WTC11 (cell line): ENCODE measurements at regions not wholly inside any gene's neighbourhood (a gene's known extent, or its start where the extent isn't known, plus 50 kb on each side); places are given as distances from the start of the nearest gene placed in this dataset.
"Not testable (repeated sequence)": the region's sequence is repeated elsewhere in the genome, so short reads cannot be mapped to it uniquely, and the experiment has no call there.

Experiments used
- ATAC-seq: fragments of 200-7000 bp; cut with Tn5 transposase; 2 replicates; pipeline ENCODE4 v1.10.0; 2021; ENCODE audit warnings: mild to moderate bottlenecking, moderate library complexity
- CTCF ChIA-PET: fragments of 300-600 bp; sonication (Branson Sonifier 250); formaldehyde crosslinking; loops from one replicate; lab custom pipeline; 2021; ENCODE audit warnings: antibody characterized with exemption; lab: Charles Lee
- POLR2A ChIA-PET: fragments of 350-600 bp; sonication (Branson Sonifier 250); formaldehyde crosslinking; loops from one replicate; lab custom pipeline; 2021; ENCODE audit warnings: antibody characterized with exemption; lab: Charles Lee
- DNase-seq: peaks from one replicate; pipeline ENCODE4 v3.0.0; 2021; ENCODE audit warnings: low spot score
- H3K27ac Mint-ChIP-seq: 2 replicates; pipeline ENCODE4 v1.8.0; 2021; ENCODE audit warnings: mixed read lengths
- H3K27me3 Mint-ChIP-seq: 2 replicates; pipeline ENCODE4 v1.8.0; 2021; ENCODE audit warnings: low read depth, mild to moderate bottlenecking, moderate library complexity, mixed read lengths
- H3K36me3 Mint-ChIP-seq: 2 replicates; pipeline ENCODE4 v1.8.0; 2021; ENCODE audit warnings: mixed read lengths
- H3K4me1 Mint-ChIP-seq: 2 replicates; pipeline ENCODE4 v1.8.0; 2022; ENCODE audit warnings: mixed read lengths
- H3K4me3 Mint-ChIP-seq: 2 replicates; pipeline ENCODE4 v1.8.0; 2021; ENCODE audit warnings: mild to moderate bottlenecking, moderate library complexity, mixed read lengths
- H3K9me3 Mint-ChIP-seq: 2 replicates; pipeline ENCODE4 v1.8.0; 2021; ENCODE audit warnings: mixed read lengths
- ATF1 ChIP-seq: sonication (generic); formaldehyde crosslinking; IDR thresholded peaks from 2 replicates; pipeline ENCODE4 v1.8.1; 2023; ENCODE audit warnings: mild to moderate bottlenecking, moderate library complexity, missing genetic modification reagents
- EMX1 ChIP-seq: fragments of 250-450 bp; sonication (Bioruptor Pico); IDR thresholded peaks from 2 replicates; pipeline ENCODE4 v1.8.0; 2021; ENCODE audit warnings: mild to moderate bottlenecking
- HMGA2 ChIP-seq: fragments of 250-450 bp; sonication (Bioruptor Pico); IDR thresholded peaks from 2 replicates; pipeline ENCODE4 v1.4.0; 2021; ENCODE audit warnings: mild to moderate bottlenecking, moderate library complexity
- JUN ChIP-seq: sonication (generic); formaldehyde crosslinking; IDR thresholded peaks from 2 replicates; pipeline ENCODE4 v1.8.0; 2023; ENCODE audit warnings: mild to moderate bottlenecking, missing genetic modification reagents
- KAT7 ChIP-seq: sonication (generic); formaldehyde crosslinking; IDR thresholded peaks from 2 replicates; pipeline ENCODE4 v1.8.1; 2023; ENCODE audit warnings: missing genetic modification reagents, mild to moderate bottlenecking, borderline replicate concordance
- MLX ChIP-seq: sonication (generic); formaldehyde crosslinking; IDR thresholded peaks from 2 replicates; pipeline ENCODE4 v1.8.1; 2023; ENCODE audit warnings: mild to moderate bottlenecking, missing genetic modification reagents, moderate library complexity
- MYBL2 ChIP-seq: sonication (generic); formaldehyde crosslinking; IDR thresholded peaks from 2 replicates; pipeline ENCODE4 v1.8.1; 2023; ENCODE audit warnings: mild to moderate bottlenecking, moderate library complexity, missing genetic modification reagents
- NFATC4 ChIP-seq: fragments of 250-450 bp; sonication (Bioruptor Pico); IDR thresholded peaks from 2 replicates; pipeline ENCODE4 v1.9.0; 2021; ENCODE audit warnings: mild to moderate bottlenecking
- NFYB ChIP-seq: sonication (generic); formaldehyde crosslinking; conservative IDR thresholded peaks from 2 replicates; pipeline ENCODE4 v1.8.0; 2022; ENCODE audit warnings: low read depth, missing genetic modification reagents
- NR1H2 ChIP-seq: sonication (generic); formaldehyde crosslinking; IDR thresholded peaks from 2 replicates; pipeline ENCODE4 v1.9.0; 2021; ENCODE audit warnings: mild to moderate bottlenecking, moderate library complexity, missing genetic modification reagents
- RELA ChIP-seq: sonication (generic); formaldehyde crosslinking; IDR thresholded peaks from 2 replicates; pipeline ENCODE4 v1.8.1; 2022; ENCODE audit warnings: missing genetic modification reagents, mild to moderate bottlenecking, borderline replicate concordance
- RORB ChIP-seq: fragments of 250-450 bp; sonication (Bioruptor Pico); IDR thresholded peaks from 2 replicates; pipeline ENCODE4 v1.9.0; 2021; ENCODE audit warnings: mild to moderate bottlenecking
- TEAD1 ChIP-seq: sonication (generic); formaldehyde crosslinking; IDR thresholded peaks from 2 replicates; pipeline ENCODE4 v1.8.0; 2022; ENCODE audit warnings: mild to moderate bottlenecking, missing genetic modification reagents
- TP53 ChIP-seq: sonication (generic); formaldehyde crosslinking; IDR thresholded peaks from 2 replicates; pipeline ENCODE4 v1.8.1; 2023; ENCODE audit warnings: mild to moderate bottlenecking, missing genetic modification reagents
- ZNF219 ChIP-seq: sonication (generic); formaldehyde crosslinking; IDR thresholded peaks from 2 replicates; pipeline ENCODE4 v1.8.0; 2023; ENCODE audit warnings: missing genetic modification reagents, mild to moderate bottlenecking, borderline replicate concordance
- ZNF263 ChIP-seq: sonication (generic); formaldehyde crosslinking; IDR thresholded peaks from 2 replicates; pipeline ENCODE4 v1.8.1; 2022; ENCODE audit warnings: low read depth, mild to moderate bottlenecking, moderate library complexity, missing genetic modification reagents
- ZNF281 ChIP-seq: sonication (generic); formaldehyde crosslinking; IDR thresholded peaks from 2 replicates; pipeline ENCODE4 v1.8.0; 2023; ENCODE audit warnings: mild to moderate bottlenecking, missing genetic modification reagents
- ZNF317 ChIP-seq: sonication (generic); formaldehyde crosslinking; IDR thresholded peaks from 2 replicates; pipeline ENCODE4 v1.8.1; 2023; ENCODE audit warnings: low read depth, mild to moderate bottlenecking, moderate library complexity, missing genetic modification reagents, borderline replicate concordance
- TF ChIP-seq, protein P1 (sequence below): sonication (generic); formaldehyde crosslinking; IDR thresholded peaks from 2 replicates; pipeline ENCODE4 v1.8.0; 2022; ENCODE audit warnings: mild to moderate bottlenecking, missing genetic modification reagents
- TF ChIP-seq, protein P2 (sequence below): fragments of 250-450 bp; sonication (Bioruptor Pico); IDR thresholded peaks from 2 replicates; pipeline ENCODE4 v1.9.0; 2021; ENCODE audit warnings: mild to moderate bottlenecking
- TF ChIP-seq, protein P3 (sequence below): sonication (generic); formaldehyde crosslinking; IDR thresholded peaks from 2 replicates; pipeline ENCODE4 v1.8.1; 2022; ENCODE audit warnings: low read depth, mild to moderate bottlenecking, moderate library complexity, missing genetic modification reagents, borderline replicate concordance
- TF ChIP-seq, protein P4 (sequence below): sonication (generic); formaldehyde crosslinking; IDR thresholded peaks from 2 replicates; pipeline ENCODE4 v1.8.1; 2022; ENCODE audit warnings: mild to moderate bottlenecking, missing genetic modification reagents, moderate library complexity, borderline replicate concordance

DNA sequence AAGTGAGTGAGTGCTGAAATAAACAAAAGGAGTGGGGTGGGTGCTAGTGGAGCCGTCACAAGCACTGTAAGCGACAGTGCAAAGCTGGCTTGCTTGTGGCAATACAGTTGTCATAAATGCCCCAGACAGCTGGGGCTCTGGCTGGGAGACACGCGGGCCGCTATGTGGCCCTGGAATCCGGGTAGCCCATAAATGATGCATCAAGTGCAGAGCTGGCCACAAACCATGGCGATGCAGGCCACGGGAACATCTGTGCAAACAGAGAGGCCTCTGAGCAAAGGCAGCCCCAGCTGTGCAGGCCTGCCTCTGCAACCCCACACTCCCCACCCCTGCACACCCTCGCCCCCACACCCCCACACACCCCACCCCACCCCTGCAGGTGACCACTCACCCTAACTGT, 349.2 kb upstream of the ID2 start:
- Mint-ChIP-seq H3K36me3 (peaks cover 2% of the 10 kb centered on the region; the same call in 1 of the 2 replicates), H3K4me3 (no peak overlapping the region), H3K27ac (no peak overlapping the region), H3K4me1 (peaks cover 15% of the 10 kb centered on the region), H3K9me3 (peaks cover 5% of the 10 kb centered on the region), H3K27me3 (no peaks in the 10 kb centered on the region)
- CTCF ChIA-PET, result no interaction called here
- no peak for DNase-seq
- no peak for TF ChIP-seq TEAD1
- TF ChIP-seq EMX1 (CRISPR knock-in tag), result no peak
- TF ChIP-seq, protein P1, sequence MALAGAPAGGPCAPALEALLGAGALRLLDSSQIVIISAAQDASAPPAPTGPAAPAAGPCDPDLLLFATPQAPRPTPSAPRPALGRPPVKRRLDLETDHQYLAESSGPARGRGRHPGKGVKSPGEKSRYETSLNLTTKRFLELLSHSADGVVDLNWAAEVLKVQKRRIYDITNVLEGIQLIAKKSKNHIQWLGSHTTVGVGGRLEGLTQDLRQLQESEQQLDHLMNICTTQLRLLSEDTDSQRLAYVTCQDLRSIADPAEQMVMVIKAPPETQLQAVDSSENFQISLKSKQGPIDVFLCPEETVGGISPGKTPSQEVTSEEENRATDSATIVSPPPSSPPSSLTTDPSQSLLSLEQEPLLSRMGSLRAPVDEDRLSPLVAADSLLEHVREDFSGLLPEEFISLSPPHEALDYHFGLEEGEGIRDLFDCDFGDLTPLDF (CRISPR knock-in tag), result no peak
- TF ChIP-seq, protein P2, sequence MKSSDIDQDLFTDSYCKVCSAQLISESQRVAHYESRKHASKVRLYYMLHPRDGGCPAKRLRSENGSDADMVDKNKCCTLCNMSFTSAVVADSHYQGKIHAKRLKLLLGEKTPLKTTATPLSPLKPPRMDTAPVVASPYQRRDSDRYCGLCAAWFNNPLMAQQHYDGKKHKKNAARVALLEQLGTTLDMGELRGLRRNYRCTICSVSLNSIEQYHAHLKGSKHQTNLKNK (CRISPR knock-in tag), result no peak
- no peak for TF ChIP-seq ZNF219 (CRISPR knock-in tag)
- TF ChIP-seq TP53 (CRISPR knock-in tag), result no peak
- no peak for TF ChIP-seq ZNF317 (CRISPR knock-in tag)
- TF ChIP-seq KAT7 (CRISPR knock-in tag), result no peak
- TF ChIP-seq, protein P3, sequence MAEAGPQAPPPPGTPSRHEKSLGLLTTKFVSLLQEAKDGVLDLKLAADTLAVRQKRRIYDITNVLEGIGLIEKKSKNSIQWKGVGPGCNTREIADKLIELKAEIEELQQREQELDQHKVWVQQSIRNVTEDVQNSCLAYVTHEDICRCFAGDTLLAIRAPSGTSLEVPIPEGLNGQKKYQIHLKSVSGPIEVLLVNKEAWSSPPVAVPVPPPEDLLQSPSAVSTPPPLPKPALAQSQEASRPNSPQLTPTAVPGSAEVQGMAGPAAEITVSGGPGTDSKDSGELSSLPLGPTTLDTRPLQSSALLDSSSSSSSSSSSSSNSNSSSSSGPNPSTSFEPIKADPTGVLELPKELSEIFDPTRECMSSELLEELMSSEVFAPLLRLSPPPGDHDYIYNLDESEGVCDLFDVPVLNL (CRISPR knock-in tag), result no peak
- no peak for TF ChIP-seq NFYB
- TF ChIP-seq JUN (CRISPR knock-in tag), result no peak
- TF ChIP-seq ZNF281, result no peak
- no peak for ATAC-seq
- POLR2A ChIA-PET, result no interaction called here

- Mint-ChIP-seq H3K27ac (no peak overlapping the region), H3K27me3 (no peaks in the 10 kb centered on the region), H3K4me3 (no peak overlapping the region), H3K9me3 (peaks cover 5% of the 10 kb centered on the region), H3K36me3 (peaks cover 2% of the 10 kb centered on the region; the same call in 1 of the 2 replicates), H3K4me1 (peaks cover 15% of the 10 kb centered on the region)
- TF ChIP-seq ZNF263 (CRISPR knock-in tag), result no peak
- no peak for TF ChIP-seq NR1H2 (CRISPR knock-in tag)
- no peak for TF ChIP-seq RELA (CRISPR knock-in tag)
- TF ChIP-seq MLX, result no peak
- TF ChIP-seq, protein P1 (CRISPR knock-in tag), result no peak
- TF ChIP-seq RORB (CRISPR knock-in tag), result no peak
- TF ChIP-seq ATF1 (CRISPR knock-in tag), result no peak
- TF ChIP-seq, protein P4, sequence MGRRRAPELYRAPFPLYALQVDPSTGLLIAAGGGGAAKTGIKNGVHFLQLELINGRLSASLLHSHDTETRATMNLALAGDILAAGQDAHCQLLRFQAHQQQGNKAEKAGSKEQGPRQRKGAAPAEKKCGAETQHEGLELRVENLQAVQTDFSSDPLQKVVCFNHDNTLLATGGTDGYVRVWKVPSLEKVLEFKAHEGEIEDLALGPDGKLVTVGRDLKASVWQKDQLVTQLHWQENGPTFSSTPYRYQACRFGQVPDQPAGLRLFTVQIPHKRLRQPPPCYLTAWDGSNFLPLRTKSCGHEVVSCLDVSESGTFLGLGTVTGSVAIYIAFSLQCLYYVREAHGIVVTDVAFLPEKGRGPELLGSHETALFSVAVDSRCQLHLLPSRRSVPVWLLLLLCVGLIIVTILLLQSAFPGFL, result no peak
- TF ChIP-seq HMGA2, result no peak
- TF ChIP-seq MYBL2 (CRISPR knock-in tag), result no peak
- no peak for TF ChIP-seq EMX1 (CRISPR knock-in tag)
- no peak for TF ChIP-seq NFATC4 (CRISPR knock-in tag)
- ChIA-PET POLR2A (no interaction called here), CTCF (no interaction called here)
- no peak for ATAC-seq
- no peak for DNase-seq
Measured at GRCh38 chr2:8333177-8333831, 348.6 kb upstream of the ID2 start.

GRCh38 chr2:8333832-8334187, 348.0 kb upstream of the ID2 start:
- H3K36me3 Mint-ChIP-seq, DNase-seq, POLR2A ChIA-PET, H3K9me3 Mint-ChIP-seq, H3K4me3 Mint-ChIP-seq, H3K27me3 Mint-ChIP-seq, H3K27ac Mint-ChIP-seq, ATAC-seq, CTCF ChIA-PET: not testable (repeated sequence)
- peaks cover 15% of the 10 kb centered on the region for H3K4me1 Mint-ChIP-seq
